GM12872 (cell line): ENCODE measurements at regions not wholly inside any gene's neighbourhood (a gene's known extent, or its start where the extent isn't known, plus 50 kb on each side); places are given as distances from the start of the nearest gene placed in this dataset.

Experiments
- CTCF ChIP-seq: IDR thresholded peaks from 3 replicates; pipeline ENCODE4 v1.5.1; 2011; ENCODE audit warnings: low read depth, mild to moderate bottlenecking, low read length, moderate library complexity; ENCODE audit not compliant: insufficient read depth

- no peak for TF ChIP-seq CTCF
These were observed 866.3 kb upstream of the WWC1 start for GRCh38 chr5:167425161-167425560.

- no peak for TF ChIP-seq CTCF
These were observed 864.9 kb upstream of the WWC1 start for GRCh38 chr5:167426501-167426900.

GRCh38 chr5:167440846-167441245 is 850.6 kb upstream of the WWC1 start:
- TF ChIP-seq CTCF = no peak

- no peak for TF ChIP-seq CTCF
These were observed 848.5 kb upstream of the WWC1 start for GRCh38 chr5:167442922-167443321.

- TF ChIP-seq CTCF = no peak
These were observed 843.7 kb upstream of the WWC1 start for GRCh38 chr5:167447466-167448375.

GRCh38 chr5:167448376-167448775 is 843.1 kb upstream of the WWC1 start:
- TF ChIP-seq CTCF = no peak

- TF ChIP-seq CTCF = no peak
These were observed 840.4 kb upstream of the WWC1 start for GRCh38 chr5:167451076-167451475.

GRCh38 chr5:167452136-167452535 is 839.3 kb upstream of the WWC1 start:
- TF ChIP-seq CTCF = no peak
